ENCODE measurements at regions not wholly inside any gene's neighbourhood (a gene's known extent, or its start where the extent isn't known, plus 50 kb on each side); places are given as distances from the start of the nearest gene placed in this dataset.

DNA sequence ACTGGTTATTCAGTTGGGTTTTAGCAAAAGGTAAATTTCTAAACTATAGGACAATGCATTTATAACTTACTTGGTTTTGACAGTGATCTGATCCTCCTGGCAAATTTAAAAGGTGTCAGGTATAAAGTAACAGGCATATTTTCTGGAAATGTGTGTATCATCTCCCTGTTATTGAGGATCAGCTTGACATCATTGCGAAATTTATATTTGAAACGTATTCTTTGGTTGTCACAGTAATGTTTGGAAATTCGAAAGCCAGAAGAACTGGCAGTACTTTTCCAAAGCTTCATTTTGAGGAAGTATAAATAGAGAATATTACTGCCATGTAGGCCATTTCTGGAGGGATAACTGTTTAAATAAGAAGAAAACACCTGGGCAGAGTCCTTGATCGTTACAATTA lies 422.2 kb upstream of the NRXN1 start:
- ChIA-PET POLR2A (no interaction called here), CTCF (no interaction called here)
- DNase-seq (ENCODE audit: unreplicated experiment): no peak
- Mint-ChIP-seq H3K27me3 (ENCODE audit: insufficient read depth, unreplicated experiment) (no peaks in the 10 kb centered on the region), H3K36me3 (ENCODE audit: insufficient read depth, unreplicated experiment) (no peaks in the 10 kb centered on the region), H3K4me3 (ENCODE audit: unreplicated experiment) (no peak overlapping the region), H3K4me1 (ENCODE audit: insufficient read depth, unreplicated experiment) (no peaks in the 10 kb centered on the region), H3K27ac (ENCODE audit: low read depth, unreplicated experiment) (no peak overlapping the region), H3K9me3 (ENCODE audit: unreplicated experiment) (no peaks in the 10 kb centered on the region)
- no TSS peak for BruUV-seq (replicated peaks)
- TF ChIP-seq, protein P1, sequence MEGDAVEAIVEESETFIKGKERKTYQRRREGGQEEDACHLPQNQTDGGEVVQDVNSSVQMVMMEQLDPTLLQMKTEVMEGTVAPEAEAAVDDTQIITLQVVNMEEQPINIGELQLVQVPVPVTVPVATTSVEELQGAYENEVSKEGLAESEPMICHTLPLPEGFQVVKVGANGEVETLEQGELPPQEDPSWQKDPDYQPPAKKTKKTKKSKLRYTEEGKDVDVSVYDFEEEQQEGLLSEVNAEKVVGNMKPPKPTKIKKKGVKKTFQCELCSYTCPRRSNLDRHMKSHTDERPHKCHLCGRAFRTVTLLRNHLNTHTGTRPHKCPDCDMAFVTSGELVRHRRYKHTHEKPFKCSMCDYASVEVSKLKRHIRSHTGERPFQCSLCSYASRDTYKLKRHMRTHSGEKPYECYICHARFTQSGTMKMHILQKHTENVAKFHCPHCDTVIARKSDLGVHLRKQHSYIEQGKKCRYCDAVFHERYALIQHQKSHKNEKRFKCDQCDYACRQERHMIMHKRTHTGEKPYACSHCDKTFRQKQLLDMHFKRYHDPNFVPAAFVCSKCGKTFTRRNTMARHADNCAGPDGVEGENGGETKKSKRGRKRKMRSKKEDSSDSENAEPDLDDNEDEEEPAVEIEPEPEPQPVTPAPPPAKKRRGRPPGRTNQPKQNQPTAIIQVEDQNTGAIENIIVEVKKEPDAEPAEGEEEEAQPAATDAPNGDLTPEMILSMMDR (IDR thresholded peaks at IDR 0.05; ENCODE audit: unreplicated experiment): no peak
- intact Hi-C loops (cut with micrococcal nuclease): no loop called here

DNA sequence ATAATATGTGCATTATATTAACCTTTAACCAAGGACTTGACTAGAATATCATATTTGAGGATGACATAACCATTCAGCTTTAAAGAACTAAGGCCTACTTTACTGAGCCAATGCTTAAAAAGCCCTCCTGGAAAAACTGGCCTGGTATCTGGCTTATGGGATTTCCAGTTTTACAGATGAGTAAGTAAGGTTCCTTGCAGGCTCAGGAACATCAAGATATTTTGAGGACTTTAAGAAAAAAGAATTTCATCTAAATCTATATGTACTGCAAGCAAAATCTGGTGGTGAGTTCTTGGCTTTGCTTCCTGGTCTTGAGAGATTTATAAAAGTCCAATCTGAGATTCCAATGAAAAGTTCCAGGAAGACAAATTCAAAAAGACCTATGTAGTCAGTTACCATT lies 417.0 kb upstream of the NRXN1 start:
- Mint-ChIP-seq H3K36me3 (ENCODE audit: insufficient read depth, unreplicated experiment) (no peaks in the 10 kb centered on the region), H3K27ac (ENCODE audit: low read depth, unreplicated experiment) (no peak overlapping the region), H3K4me3 (ENCODE audit: unreplicated experiment) (no peak overlapping the region), H3K27me3 (ENCODE audit: insufficient read depth, unreplicated experiment) (no peaks in the 10 kb centered on the region), H3K9me3 (ENCODE audit: unreplicated experiment) (no peaks in the 10 kb centered on the region), H3K4me1 (ENCODE audit: insufficient read depth, unreplicated experiment) (no peaks in the 10 kb centered on the region)
- intact Hi-C loops (cut with micrococcal nuclease): no loop called here
- ChIA-PET POLR2A (interaction anchor here (1.1 kb wide), 1 partner anchor 11 kb away, joined by 4 read pairs; no protein-coding TSS in a partner anchor), CTCF (interaction anchor here (0.7 kb wide), 1 partner anchor 573 kb away, joined by 5 read pairs; no protein-coding TSS in a partner anchor)
- BruUV-seq (replicated peaks): no TSS peak
- DNase-seq (ENCODE audit: unreplicated experiment): no peak
- TF ChIP-seq, protein P1 (IDR thresholded peaks at IDR 0.05; ENCODE audit: unreplicated experiment): no peak

DNA sequence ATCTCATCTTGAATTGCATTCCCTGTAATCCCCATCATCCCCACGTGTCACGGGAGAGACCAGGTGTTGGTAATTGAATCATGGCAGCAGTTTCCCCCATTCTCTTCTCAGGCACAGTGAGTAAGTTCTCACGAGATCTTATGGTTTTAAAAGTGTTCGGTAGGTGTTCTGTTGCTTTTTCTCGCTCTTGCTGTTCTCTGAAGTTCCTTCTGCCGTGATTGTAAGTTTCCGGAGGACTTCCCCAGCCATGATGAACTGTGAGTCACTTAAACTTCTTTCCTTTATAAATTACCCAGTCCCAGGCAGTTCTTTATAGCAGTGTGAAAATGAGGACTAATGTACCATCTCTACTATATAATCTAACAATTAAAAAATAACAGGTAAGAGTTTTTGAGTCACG lies 409.9 kb upstream of the NRXN1 start:
- no peaks in the 10 kb centered on the region for H3K36me3 Mint-ChIP-seq (ENCODE audit: insufficient read depth, unreplicated experiment)
- H3K4me1 Mint-ChIP-seq (ENCODE audit: insufficient read depth, unreplicated experiment): no peaks in the 10 kb centered on the region
- BruUV-seq (replicated peaks): no TSS peak
- no peaks in the 10 kb centered on the region for H3K27me3 Mint-ChIP-seq (ENCODE audit: insufficient read depth, unreplicated experiment)
- DNase-seq (ENCODE audit: unreplicated experiment): no peak
- no peak overlapping the region for H3K4me3 Mint-ChIP-seq (ENCODE audit: unreplicated experiment)
- H3K27ac Mint-ChIP-seq (ENCODE audit: low read depth, unreplicated experiment): no peak overlapping the region
- TF ChIP-seq, protein P1 (IDR thresholded peaks at IDR 0.05; ENCODE audit: unreplicated experiment): no peak
- no peaks in the 10 kb centered on the region for H3K9me3 Mint-ChIP-seq (ENCODE audit: unreplicated experiment)
- POLR2A ChIA-PET: no interaction called here
- intact Hi-C loops (cut with micrococcal nuclease): no loop called here
- CTCF ChIA-PET: no interaction called here

DNA sequence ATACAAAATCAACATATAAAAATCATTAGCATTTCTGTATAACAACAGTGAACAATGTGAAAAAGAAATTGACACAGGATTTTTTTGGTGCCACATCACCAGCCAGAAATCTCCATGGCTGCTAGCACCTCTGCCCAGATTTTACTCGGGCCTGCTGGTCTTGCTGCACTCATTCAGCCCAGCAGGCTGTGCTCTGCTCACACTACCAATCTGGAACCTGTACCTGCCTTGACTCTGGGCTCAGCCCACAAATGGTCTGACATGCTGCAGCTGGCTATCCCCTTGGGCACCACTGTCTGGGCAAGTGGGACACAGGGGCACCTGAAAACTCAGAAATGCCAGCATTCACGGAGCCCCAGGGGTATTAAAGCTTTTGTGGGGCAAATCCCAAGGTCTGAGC lies 392.5 kb upstream of the NRXN1 start:
- Mint-ChIP-seq H3K27ac (ENCODE audit: low read depth, unreplicated experiment) (no peak overlapping the region), H3K9me3 (ENCODE audit: unreplicated experiment) (peaks cover 7% of the 10 kb centered on the region), H3K4me1 (ENCODE audit: insufficient read depth, unreplicated experiment) (no peaks in the 10 kb centered on the region), H3K4me3 (ENCODE audit: unreplicated experiment) (no peak overlapping the region), H3K36me3 (ENCODE audit: insufficient read depth, unreplicated experiment) (no peaks in the 10 kb centered on the region), H3K27me3 (ENCODE audit: insufficient read depth, unreplicated experiment) (no peaks in the 10 kb centered on the region)
- intact Hi-C loops (cut with micrococcal nuclease): no loop called here
- ChIA-PET CTCF (no interaction called here), POLR2A (no interaction called here)
- TF ChIP-seq, protein P1 (IDR thresholded peaks at IDR 0.05; ENCODE audit: unreplicated experiment): no peak
- BruUV-seq (replicated peaks): no TSS peak
- peak; percentile 4 for DNase-seq (ENCODE audit: unreplicated experiment)
